Smooth muscle cell (in vitro differentiated cells): ENCODE measurements at regions not wholly inside any gene's neighbourhood (a gene's known extent, or its start where the extent isn't known, plus 50 kb on each side); places are given as distances from the start of the nearest gene placed in this dataset.

ENCODE experiments used
- DNase-seq: peaks from one replicate; lab custom pipeline; 2025; ENCODE audit not compliant: unreplicated experiment; lab: John Stamatoyannopoulos, UW
- H2AFZ ChIP-seq: fragments of 200-600 bp; sonication (generic); 2 replicates; pipeline ENCODE4 v1.6.0; 2016; ENCODE audit warnings: antibody characterized with exemption, low read depth, mild to moderate bottlenecking
- H3F3A ChIP-seq: fragments of 200-600 bp; sonication (generic); 2 replicates; pipeline ENCODE4 v1.6.0; 2017; ENCODE audit warnings: antibody characterized with exemption, low read depth
- H3K27ac ChIP-seq: fragments of 200-600 bp; sonication (generic); 2 replicates; pipeline ENCODE4 v1.5.1; 2016; ENCODE audit warnings: low read depth, mild to moderate bottlenecking
- H3K27me3 ChIP-seq: fragments of 200-600 bp; sonication (generic); 2 replicates; pipeline ENCODE4 v1.6.1; 2016; ENCODE audit warnings: low read depth, mild to moderate bottlenecking
- H3K36me3 ChIP-seq: fragments of 200-600 bp; sonication (generic); 2 replicates; pipeline ENCODE4 v1.5.1; 2016; ENCODE audit warnings: low read depth
- H3K4me1 ChIP-seq: fragments of 200-600 bp; sonication (generic); 2 replicates; pipeline ENCODE4 v1.5.1; 2016; ENCODE audit warnings: low read depth
- H3K4me2 ChIP-seq: fragments of 200-600 bp; sonication (generic); 2 replicates; pipeline ENCODE4 v1.6.0; 2016; ENCODE audit warnings: mild to moderate bottlenecking
- H3K4me3 ChIP-seq: fragments of 200-600 bp; sonication (generic); 2 replicates; pipeline ENCODE4 v1.5.1; 2016; ENCODE audit warnings: mild to moderate bottlenecking
- H3K79me2 ChIP-seq: fragments of 200-600 bp; sonication (generic); 2 replicates; pipeline ENCODE4 v1.6.0; 2016; ENCODE audit warnings: low read depth, mild to moderate bottlenecking
- H3K9ac ChIP-seq: fragments of 200-600 bp; sonication (generic); 2 replicates; pipeline ENCODE4 v1.6.0; 2016; ENCODE audit warnings: low read depth
- H3K9me3 ChIP-seq: fragments of 200-600 bp; sonication (generic); replicated peaks from 2 replicates; pipeline ENCODE4 v1.5.1; 2016; ENCODE audit warnings: low read depth
- H4K20me1 ChIP-seq: fragments of 200-600 bp; sonication (generic); 2 replicates; pipeline ENCODE4 v1.6.0; 2016; ENCODE audit warnings: low read depth
- WGBS: methylation state at CpG from one replicate; pipeline ENCODE4 v1.1.7; 2016; ENCODE audit warnings: low lambda C conversion rate; 5-methylcytosine and 5-hydroxymethylcytosine counted together
- TF ChIP-seq, protein P1 (sequence below): fragments of 200-600 bp; sonication (generic); IDR thresholded peaks from 2 replicates; pipeline ENCODE4 v1.5.1; 2017; ENCODE audit warnings: borderline replicate concordance, mild to moderate bottlenecking, antibody characterized with exemption; ENCODE audit not compliant: insufficient read depth, poor library complexity, severe bottlenecking

DNA sequence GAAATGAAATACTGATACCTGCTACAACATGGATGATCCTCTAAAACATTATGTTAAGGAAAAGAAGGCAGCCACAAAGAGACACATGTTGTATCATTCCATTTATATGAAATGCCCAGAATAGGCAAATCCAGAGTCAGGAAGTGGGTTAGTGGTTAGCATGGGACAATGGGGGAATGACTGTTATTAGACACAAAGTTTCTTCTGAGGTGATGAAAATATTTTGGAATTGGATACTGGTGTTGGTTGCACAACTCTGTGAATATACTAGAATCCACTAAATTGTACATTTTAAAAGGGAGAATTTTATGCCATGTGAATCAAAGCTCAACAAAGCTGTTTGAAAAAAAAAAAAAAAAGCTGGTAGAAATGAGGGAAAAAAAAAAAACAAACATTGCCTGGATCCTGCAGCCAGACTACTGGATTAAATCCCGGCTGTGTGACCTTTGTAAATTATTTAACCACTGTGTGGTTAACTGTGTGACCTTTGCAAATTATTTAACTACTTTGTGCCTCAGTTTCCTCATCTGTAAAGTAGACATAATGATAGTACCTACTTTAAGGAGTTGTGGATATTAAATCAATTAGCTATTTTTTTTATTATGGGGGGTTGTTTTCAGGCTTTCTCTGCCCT lies 75.6 kb upstream of the PRICKLE2 start:
- Histone ChIP-seq H3K4me3 (no peak overlapping the region), H3K36me3 (no peaks in the 10 kb centered on the region), H2AFZ (no peak overlapping the region), H3K4me1 (peaks cover 2% of the 10 kb centered on the region), H3K79me2 (no peaks in the 10 kb centered on the region), H3K9ac (no peak overlapping the region), H4K20me1 (no peaks in the 10 kb centered on the region), H3K4me2 (no peak overlapping the region), H3K27ac (no peak overlapping the region), H3K27me3 (no peaks in the 10 kb centered on the region), H3F3A (no peaks in the 10 kb centered on the region), H3K9me3 (no peaks in the 10 kb centered on the region)
- TF ChIP-seq, protein P1, sequence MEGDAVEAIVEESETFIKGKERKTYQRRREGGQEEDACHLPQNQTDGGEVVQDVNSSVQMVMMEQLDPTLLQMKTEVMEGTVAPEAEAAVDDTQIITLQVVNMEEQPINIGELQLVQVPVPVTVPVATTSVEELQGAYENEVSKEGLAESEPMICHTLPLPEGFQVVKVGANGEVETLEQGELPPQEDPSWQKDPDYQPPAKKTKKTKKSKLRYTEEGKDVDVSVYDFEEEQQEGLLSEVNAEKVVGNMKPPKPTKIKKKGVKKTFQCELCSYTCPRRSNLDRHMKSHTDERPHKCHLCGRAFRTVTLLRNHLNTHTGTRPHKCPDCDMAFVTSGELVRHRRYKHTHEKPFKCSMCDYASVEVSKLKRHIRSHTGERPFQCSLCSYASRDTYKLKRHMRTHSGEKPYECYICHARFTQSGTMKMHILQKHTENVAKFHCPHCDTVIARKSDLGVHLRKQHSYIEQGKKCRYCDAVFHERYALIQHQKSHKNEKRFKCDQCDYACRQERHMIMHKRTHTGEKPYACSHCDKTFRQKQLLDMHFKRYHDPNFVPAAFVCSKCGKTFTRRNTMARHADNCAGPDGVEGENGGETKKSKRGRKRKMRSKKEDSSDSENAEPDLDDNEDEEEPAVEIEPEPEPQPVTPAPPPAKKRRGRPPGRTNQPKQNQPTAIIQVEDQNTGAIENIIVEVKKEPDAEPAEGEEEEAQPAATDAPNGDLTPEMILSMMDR: no peak
- 26% methylated on average over 1 of the region's 1 CpG for WGBS
- DNase-seq: no peak

DNA sequence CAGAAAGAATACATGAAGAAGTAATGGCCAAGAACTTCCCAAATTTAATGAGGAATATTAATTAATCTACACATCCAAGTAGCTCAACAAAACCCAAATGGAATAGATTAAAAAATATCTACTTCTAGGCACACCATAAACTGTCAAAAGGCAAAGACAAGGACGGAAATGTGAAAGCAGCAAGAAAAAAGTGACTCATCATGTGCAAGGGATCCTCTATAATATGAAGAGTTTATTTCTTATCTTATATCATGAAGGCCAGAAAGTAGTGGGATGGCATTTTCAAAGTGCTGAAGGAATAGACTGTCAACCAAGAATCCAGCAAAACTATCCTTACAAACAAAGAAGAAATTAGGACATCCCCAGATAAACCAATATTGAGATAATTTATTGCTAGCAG lies 73.9 kb upstream of the PRICKLE2 start:
- H3K9me3 ChIP-seq: no peaks in the 10 kb centered on the region
- no peak overlapping the region for H3K4me3 ChIP-seq
- no peaks in the 10 kb centered on the region for H3F3A ChIP-seq
- H3K79me2 ChIP-seq: no peaks in the 10 kb centered on the region
- H2AFZ ChIP-seq: no peak overlapping the region
- 27% methylated on average over 1 of the region's 1 CpG for WGBS
- no peaks in the 10 kb centered on the region for H4K20me1 ChIP-seq
- TF ChIP-seq, protein P1: no peak
- no peaks in the 10 kb centered on the region for H3K4me1 ChIP-seq
- no peak for DNase-seq
- H3K4me2 ChIP-seq: peak overlapping the region; percentile 8
- H3K36me3 ChIP-seq: no peaks in the 10 kb centered on the region
- H3K9ac ChIP-seq: no peak overlapping the region
- no peaks in the 10 kb centered on the region for H3K27me3 ChIP-seq
- peak overlapping the region; percentile 45 for H3K27ac ChIP-seq

DNA sequence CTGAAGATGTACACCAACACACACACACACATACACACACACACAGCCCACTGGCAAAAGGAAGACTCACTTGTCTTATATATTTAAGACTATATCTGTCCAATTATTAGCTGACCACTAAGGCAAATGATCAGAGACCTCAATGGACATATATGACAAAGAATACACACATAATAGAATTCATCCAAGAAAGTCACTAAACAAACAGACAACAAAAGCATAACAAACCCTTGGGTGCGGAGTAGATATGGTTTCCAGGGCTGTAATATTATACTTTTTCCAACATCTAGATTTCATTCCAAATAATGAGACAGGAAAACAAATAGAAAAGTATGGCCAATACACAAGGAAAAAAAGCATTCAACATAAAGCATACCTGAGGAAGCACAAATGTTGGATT lies 72.3 kb upstream of the PRICKLE2 start:
- WGBS: 100% methylated on average over 1 of the region's 1 CpG
- TF ChIP-seq, protein P1: no peak
- Histone ChIP-seq H2AFZ (no peak overlapping the region), H3K4me3 (no peak overlapping the region), H3K4me2 (no peak overlapping the region), H3K4me1 (no peaks in the 10 kb centered on the region), H3K36me3 (no peaks in the 10 kb centered on the region), H3K9me3 (no peaks in the 10 kb centered on the region), H3K9ac (no peak overlapping the region), H4K20me1 (no peaks in the 10 kb centered on the region), H3K79me2 (no peaks in the 10 kb centered on the region), H3K27ac (no peak overlapping the region), H3K27me3 (no peaks in the 10 kb centered on the region), H3F3A (no peaks in the 10 kb centered on the region)
- no peak for DNase-seq

DNA sequence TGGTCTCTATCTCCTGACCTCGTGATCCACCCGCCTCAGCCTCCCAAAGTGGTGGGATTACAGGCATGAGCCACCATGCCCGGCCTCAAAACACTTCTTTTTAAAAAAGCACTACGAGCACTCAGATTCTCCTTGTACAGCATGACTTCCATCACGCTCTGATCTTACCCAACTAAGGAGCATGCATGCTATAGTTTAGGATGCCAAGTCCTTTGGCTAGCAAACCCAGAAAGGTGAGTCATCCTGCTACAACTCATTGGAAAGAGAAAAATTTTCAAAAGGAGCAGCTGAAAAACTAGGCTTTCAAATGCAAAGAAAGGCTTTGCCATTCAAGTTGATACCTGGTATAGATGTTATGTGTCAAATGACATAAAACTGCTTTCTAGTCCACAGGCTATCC lies 70.3 kb upstream of the PRICKLE2 start:
- 88% methylated on average over 5 of the region's 5 CpGs for WGBS
- DNase-seq: no peak
- H4K20me1 ChIP-seq: no peaks in the 10 kb centered on the region

More for the DNA sequence above, 70.3 kb upstream of the PRICKLE2 start:
- H3K27me3 ChIP-seq: no peaks in the 10 kb centered on the region
- TF ChIP-seq, protein P1: no peak
- H3K9ac ChIP-seq: no peak overlapping the region
- no peaks in the 10 kb centered on the region for H3K4me1 ChIP-seq
- no peaks in the 10 kb centered on the region for H3K79me2 ChIP-seq
- no peak overlapping the region for H3K4me3 ChIP-seq
- peaks cover 10% of the 10 kb centered on the region for H3F3A ChIP-seq
- no peak overlapping the region for H2AFZ ChIP-seq
- no peaks in the 10 kb centered on the region for H3K9me3 ChIP-seq
- no peak overlapping the region for H3K27ac ChIP-seq
- H3K4me2 ChIP-seq: no peak overlapping the region
- no peaks in the 10 kb centered on the region for H3K36me3 ChIP-seq
